ENCODE measurements at regions not wholly inside any gene's neighbourhood (a gene's known extent, or its start where the extent isn't known, plus 50 kb on each side); places are given as distances from the start of the nearest gene placed in this dataset.

DNA sequence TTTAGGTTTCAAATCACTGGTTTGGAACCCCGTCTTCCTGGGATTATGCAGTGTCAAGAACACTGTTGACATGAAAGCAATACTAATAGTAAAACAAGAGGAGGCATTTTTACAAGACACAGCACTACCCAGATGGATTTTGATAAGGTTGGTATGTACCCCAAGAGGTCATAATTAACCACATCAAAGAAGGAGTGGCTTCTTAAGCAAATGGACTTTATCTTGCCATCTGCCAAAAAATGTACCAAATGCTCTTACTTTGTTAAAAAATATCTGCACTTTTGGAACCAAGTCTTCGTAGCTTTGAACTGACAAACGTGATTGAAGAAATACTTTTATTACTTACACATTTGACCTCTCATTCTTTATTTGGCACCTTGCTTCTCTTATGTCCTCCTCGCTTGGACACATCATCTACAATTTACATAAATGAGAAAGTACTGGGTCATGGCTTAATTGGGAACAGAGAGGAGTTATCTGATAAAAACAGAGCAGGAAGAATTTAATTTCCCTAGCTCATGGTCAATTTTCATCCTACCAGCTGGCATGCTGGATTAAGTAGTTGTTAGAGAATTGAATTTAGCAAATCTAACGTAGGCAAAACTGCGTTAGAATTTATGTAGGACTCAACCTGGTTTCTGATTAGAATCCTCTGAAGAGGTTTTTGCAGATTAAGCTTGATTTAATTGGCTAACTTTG, 54.5 kb upstream of the PRICKLE1 start:
- no peak for DNase-seq (ENCODE audit: low read depth)
- no peak overlapping the region for H3K4me3 ChIP-seq (ENCODE audit: low read length)
- TF ChIP-seq, protein P1, sequence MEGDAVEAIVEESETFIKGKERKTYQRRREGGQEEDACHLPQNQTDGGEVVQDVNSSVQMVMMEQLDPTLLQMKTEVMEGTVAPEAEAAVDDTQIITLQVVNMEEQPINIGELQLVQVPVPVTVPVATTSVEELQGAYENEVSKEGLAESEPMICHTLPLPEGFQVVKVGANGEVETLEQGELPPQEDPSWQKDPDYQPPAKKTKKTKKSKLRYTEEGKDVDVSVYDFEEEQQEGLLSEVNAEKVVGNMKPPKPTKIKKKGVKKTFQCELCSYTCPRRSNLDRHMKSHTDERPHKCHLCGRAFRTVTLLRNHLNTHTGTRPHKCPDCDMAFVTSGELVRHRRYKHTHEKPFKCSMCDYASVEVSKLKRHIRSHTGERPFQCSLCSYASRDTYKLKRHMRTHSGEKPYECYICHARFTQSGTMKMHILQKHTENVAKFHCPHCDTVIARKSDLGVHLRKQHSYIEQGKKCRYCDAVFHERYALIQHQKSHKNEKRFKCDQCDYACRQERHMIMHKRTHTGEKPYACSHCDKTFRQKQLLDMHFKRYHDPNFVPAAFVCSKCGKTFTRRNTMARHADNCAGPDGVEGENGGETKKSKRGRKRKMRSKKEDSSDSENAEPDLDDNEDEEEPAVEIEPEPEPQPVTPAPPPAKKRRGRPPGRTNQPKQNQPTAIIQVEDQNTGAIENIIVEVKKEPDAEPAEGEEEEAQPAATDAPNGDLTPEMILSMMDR (conservative IDR thresholded peaks at IDR 0.05; ENCODE audit: low read depth, low read length), result no peak

DNA sequence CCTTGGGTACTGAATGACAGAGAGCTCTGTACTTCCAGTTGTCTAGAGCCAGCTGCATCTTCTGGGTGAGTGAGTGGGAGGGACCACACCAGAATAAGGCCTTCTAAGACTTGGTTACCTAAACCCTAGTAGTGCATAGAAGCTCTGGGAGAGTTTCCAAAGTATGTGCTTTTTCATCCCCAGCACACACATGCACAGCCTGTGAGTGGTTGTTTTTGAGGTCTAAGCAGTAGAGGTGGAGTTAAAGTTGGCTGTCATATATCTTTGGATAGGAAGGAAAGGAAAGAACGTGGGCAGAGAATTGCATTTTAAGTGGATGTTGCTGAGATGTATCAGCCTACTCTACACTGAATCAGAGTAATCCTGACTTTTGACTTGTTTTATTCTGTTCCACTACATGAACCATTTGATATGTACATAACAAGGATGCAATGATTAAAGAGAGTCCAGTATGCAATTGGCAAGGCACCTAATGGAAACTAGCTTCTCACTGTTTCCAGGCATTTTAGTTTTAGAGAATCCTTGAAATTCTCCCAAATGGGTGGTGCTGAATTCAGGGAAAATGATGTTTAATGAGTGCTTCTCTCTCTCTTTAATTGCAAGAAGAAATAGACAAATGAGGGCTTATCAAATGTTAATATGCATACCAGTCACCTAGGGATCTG, 51.8 kb upstream of the PRICKLE1 start:
- TF ChIP-seq, protein P1 (conservative IDR thresholded peaks at IDR 0.05; ENCODE audit: low read depth, low read length), result no peak
- no peak for DNase-seq (ENCODE audit: low read depth)

DNA sequence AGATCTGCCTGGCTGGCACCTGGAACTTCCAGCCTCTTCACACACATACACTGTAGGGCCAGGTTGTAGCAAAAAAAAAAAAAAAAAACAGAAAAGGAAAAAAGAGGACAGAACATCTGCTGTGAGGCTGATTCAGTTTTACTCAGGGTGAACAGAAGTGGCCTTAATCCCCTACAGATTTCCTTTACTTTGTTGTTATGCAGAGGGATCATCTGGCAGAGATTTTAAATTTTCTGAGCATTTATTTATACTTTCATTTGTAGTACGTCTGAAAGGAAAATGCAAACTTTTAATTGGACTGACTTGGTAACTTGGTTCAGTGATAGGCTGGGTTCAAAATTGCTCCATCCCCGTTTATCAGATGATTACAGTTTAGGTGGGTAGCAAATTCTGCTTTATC, 50.8 kb upstream of the PRICKLE1 start:
- no peak for DNase-seq (ENCODE audit: low read depth)
- TF ChIP-seq, protein P1 (conservative IDR thresholded peaks at IDR 0.05; ENCODE audit: low read depth, low read length), result no peak
- H3K4me3 ChIP-seq (ENCODE audit: low read length), result no peak overlapping the region

More for the DNA sequence above, 51.8 kb upstream of the PRICKLE1 start:
- H3K4me3 ChIP-seq (ENCODE audit: low read length), result no peak overlapping the region

DNA sequence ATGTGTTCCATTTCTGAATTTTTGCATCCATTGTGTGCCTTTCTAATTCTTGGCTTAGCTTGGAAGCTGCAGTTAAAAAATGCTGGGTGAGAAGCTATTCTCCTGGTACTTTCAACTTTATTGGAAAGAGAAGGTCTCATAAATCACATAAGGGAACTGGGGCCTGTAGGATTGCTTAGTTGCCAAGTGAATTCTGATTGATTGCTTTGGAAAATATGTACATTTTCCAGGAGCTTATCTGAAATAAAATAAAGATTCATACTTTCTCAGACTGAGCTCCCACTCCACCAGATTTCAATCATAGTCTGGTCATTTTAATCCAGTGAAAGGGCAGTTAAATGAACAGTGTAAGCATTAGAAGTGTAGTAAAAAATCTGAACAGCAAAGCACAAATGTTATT, 50.0 kb upstream of the PRICKLE1 start:
- H3K4me3 ChIP-seq (ENCODE audit: low read length), result no peak overlapping the region
- TF ChIP-seq, protein P1 (conservative IDR thresholded peaks at IDR 0.05; ENCODE audit: low read depth, low read length), result no peak
- DNase-seq (ENCODE audit: low read depth), result no peak

Data from retinal pigment epithelial cell (primary cell).